ENCODE measurements at regions not wholly inside any gene's neighbourhood (a gene's known extent, or its start where the extent isn't known, plus 50 kb on each side); places are given as distances from the start of the nearest gene placed in this dataset.

DNA sequence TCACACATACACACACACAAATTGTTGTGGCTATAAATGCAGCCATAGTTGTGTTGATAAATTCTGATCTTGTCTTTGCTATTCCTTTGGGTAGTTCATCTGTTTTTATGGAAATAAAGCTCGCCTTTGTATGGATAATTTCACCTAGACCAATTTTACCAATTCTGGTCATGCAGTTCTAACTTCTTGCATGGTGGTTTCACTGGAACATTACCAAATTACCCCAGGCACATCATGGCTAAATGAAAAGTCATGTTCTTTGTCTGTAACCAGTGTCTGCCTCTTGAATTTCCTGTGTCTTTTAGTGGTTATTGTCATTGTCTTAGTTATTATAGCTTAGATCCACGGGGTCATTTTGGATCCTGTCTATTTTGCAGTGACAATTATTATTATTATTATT is 50.3 kb upstream of the TMC1 start:
- H3K27ac Mint-ChIP-seq, result no peak overlapping the region
- H3K4me3 Mint-ChIP-seq, result no peak overlapping the region
- no peak for DNase-seq (ENCODE audit: low spot score in 2 of 2, unreplicated experiment in 2 of 2)
- no peaks in the 10 kb centered on the region for H3K36me3 Mint-ChIP-seq
- no peaks in the 10 kb centered on the region for H3K27me3 Mint-ChIP-seq (ENCODE audit: low read depth)
- TF ChIP-seq, protein P1, sequence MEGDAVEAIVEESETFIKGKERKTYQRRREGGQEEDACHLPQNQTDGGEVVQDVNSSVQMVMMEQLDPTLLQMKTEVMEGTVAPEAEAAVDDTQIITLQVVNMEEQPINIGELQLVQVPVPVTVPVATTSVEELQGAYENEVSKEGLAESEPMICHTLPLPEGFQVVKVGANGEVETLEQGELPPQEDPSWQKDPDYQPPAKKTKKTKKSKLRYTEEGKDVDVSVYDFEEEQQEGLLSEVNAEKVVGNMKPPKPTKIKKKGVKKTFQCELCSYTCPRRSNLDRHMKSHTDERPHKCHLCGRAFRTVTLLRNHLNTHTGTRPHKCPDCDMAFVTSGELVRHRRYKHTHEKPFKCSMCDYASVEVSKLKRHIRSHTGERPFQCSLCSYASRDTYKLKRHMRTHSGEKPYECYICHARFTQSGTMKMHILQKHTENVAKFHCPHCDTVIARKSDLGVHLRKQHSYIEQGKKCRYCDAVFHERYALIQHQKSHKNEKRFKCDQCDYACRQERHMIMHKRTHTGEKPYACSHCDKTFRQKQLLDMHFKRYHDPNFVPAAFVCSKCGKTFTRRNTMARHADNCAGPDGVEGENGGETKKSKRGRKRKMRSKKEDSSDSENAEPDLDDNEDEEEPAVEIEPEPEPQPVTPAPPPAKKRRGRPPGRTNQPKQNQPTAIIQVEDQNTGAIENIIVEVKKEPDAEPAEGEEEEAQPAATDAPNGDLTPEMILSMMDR (IDR thresholded peaks at IDR 0.05; ENCODE audit: unreplicated experiment), result no peak
- H3K9me3 Mint-ChIP-seq, result no peaks in the 10 kb centered on the region
- peaks cover 24% of the 10 kb centered on the region for H3K4me1 Mint-ChIP-seq

DNA sequence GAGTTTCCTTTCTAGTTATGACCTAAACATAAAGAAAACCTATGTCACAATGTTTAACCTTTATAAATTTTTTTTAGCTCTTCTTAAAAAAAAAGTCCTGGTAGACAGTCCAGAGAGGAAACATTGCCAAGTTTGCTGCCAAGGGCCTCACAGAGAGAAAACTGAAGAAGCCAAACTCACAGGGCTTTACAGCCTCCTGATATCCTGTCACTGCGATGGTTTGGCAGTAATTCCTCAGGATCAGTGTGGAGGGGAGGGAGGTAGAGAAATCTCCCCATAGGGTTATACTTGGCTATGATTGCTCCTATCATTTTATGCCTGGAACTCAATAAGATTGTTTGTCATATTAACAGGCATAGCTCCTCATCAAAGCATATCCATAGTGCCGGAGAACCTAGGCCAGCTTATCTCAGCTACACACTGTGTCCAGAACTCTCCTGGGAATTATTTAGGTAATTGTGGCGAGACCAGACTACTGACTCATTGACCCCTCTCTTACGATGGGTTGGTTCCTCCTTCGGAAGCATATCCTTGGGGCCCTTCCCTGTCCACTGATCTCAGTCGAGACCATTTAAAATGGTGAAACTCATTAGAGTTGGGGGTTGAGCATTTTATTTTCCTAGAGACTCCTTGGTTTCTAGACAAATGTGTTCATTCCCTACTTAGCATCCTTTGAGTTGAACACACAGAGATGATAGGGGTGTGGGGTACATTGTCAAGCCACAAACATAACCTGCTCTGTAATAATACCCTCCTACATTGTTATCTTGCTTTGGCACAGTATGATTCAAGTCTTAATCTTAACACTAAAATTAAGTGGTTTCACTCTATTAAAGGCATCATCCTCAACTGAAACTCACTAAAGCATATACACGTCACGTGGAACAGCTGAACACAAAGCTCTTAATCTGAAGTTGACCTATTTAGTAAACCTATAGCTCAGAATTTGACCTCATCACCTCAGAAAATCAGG is 53.4 kb upstream of the TMC1 start:
- Mint-ChIP-seq H3K9me3 (no peaks in the 10 kb centered on the region), H3K27me3 (ENCODE audit: low read depth) (no peaks in the 10 kb centered on the region), H3K27ac (no peak overlapping the region), H3K4me1 (peaks cover 28% of the 10 kb centered on the region), H3K4me3 (no peak overlapping the region), H3K36me3 (no peaks in the 10 kb centered on the region)
- TF ChIP-seq, protein P1 (IDR thresholded peaks at IDR 0.05; ENCODE audit: unreplicated experiment), result no peak
- DNase-seq (ENCODE audit: low spot score in 2 of 2, unreplicated experiment in 2 of 2), result no peak

DNA sequence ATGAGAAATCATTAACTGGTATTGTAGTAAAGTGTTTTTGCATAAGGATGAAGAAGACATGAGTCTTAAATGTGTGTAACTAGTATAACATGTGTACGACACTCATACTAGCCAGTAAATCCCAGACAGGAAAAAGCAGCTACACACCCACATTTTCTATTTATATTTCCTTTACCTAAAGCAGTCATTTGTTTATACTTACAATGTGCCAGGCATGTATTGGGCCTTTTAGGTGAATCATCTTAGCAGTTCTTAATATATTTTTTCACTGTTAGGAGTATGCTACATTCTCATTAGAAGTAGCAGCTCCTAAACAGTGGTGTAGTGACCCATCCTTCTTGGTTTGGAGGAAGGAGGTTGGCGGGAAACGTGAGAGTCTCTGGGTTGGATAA is 55.8 kb upstream of the TMC1 start:
- no peak overlapping the region for H3K27ac Mint-ChIP-seq
- TF ChIP-seq, protein P1 (IDR thresholded peaks at IDR 0.05; ENCODE audit: unreplicated experiment), result no peak
- no peak for DNase-seq (ENCODE audit: low spot score in 2 of 2, unreplicated experiment in 2 of 2)

DNA sequence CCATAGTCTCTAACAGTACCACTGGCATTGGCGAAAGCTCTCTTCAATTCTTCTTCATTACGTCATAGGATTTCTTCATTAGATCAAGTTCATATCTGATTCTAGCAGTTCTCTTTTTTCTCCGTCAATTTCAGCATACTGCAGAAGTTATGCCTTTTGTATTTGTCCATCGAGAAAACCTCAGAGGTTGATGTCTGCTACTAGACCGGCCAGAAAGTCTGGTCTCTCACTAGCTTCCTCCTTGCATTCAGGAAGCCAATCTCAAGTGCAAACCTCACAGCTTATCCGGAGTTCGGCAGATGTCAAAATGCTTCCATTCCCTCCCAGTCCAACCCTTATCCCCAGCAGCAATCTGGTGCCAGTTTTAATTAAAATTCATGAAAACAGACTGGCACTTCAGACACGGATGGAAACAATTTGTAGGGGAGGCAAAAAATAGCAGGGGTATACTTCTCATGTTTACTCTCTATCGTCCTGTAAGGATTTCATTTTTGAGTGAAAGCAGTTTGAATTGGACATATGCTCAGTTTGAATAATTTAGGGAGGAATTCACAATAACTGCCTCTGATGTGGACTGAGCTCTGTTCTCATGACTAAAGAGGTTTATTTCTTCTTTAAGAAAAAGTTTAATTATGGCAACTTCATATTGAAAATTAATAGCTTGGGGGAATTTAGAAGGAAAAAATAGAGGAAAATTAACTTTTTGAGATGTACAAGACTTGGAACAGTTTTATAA is 56.4 kb upstream of the TMC1 start:
- TF ChIP-seq, protein P1 (IDR thresholded peaks at IDR 0.05; ENCODE audit: unreplicated experiment), result no peak
- no peak for DNase-seq (ENCODE audit: low spot score in 2 of 2, unreplicated experiment in 2 of 2)
- no peak overlapping the region for H3K4me3 Mint-ChIP-seq
- H3K4me1 Mint-ChIP-seq, result peaks cover 36% of the 10 kb centered on the region
- H3K27ac Mint-ChIP-seq, result no peak overlapping the region
- H3K27me3 Mint-ChIP-seq (ENCODE audit: low read depth), result no peaks in the 10 kb centered on the region
- no peaks in the 10 kb centered on the region for H3K9me3 Mint-ChIP-seq
- no peaks in the 10 kb centered on the region for H3K36me3 Mint-ChIP-seq

More for the DNA sequence above, 55.8 kb upstream of the TMC1 start:
- peaks cover 33% of the 10 kb centered on the region for H3K4me1 Mint-ChIP-seq
- H3K9me3 Mint-ChIP-seq, result no peaks in the 10 kb centered on the region
- no peak overlapping the region for H3K4me3 Mint-ChIP-seq
- H3K36me3 Mint-ChIP-seq, result no peaks in the 10 kb centered on the region
- H3K27me3 Mint-ChIP-seq (ENCODE audit: low read depth), result no peaks in the 10 kb centered on the region

DNA sequence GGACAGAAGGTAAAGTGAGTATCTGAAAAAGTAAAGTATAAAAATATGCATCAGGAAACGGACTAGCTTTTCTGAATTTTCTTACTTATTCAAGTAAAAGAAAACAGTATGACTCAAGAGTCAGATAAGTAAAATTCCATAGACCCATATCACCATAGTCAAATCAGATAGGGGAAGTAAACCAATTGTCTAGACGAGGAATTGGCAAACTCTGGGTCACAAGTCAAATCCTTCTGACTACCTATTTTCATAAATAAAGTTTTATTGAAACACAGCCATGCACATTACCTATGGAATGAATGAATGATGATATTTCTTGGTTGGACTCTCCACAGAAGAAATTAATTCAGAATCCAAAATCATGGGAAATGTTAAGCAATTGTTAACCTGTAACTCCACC is 59.1 kb upstream of the TMC1 start:
- H3K4me1 Mint-ChIP-seq, result peaks cover 32% of the 10 kb centered on the region
- no peaks in the 10 kb centered on the region for H3K27me3 Mint-ChIP-seq (ENCODE audit: low read depth)

More for the DNA sequence above, 59.1 kb upstream of the TMC1 start:
- Mint-ChIP-seq H3K36me3 (no peaks in the 10 kb centered on the region), H3K4me3 (no peak overlapping the region), H3K27ac (no peak overlapping the region), H3K9me3 (no peaks in the 10 kb centered on the region)
- no peak for DNase-seq (ENCODE audit: low spot score in 2 of 2, unreplicated experiment in 2 of 2)
- TF ChIP-seq, protein P1 (IDR thresholded peaks at IDR 0.05; ENCODE audit: unreplicated experiment), result no peak

Measured in mesothelial cell of epicardium (in vitro differentiated cells).